Lung (tissue), 11 donors: ENCODE measurements at regions not wholly inside any gene's neighbourhood (a gene's known extent, or its start where the extent isn't known, plus 50 kb on each side); places are given as distances from the start of the nearest gene placed in this dataset.
"Not testable (repeated sequence)": the region's sequence is repeated elsewhere in the genome, so short reads cannot be mapped to it uniquely, and the experiment has no call there.

Experiments used
- ATAC-seq: fragments of 200-7000 bp; cut with Tn5 transposase; one replicate; pipeline ENCODE4 v1.9.1; 2020; ENCODE audit warnings: moderate number of reproducible peaks; ENCODE audit not compliant: insufficient read depth, low FRiP score
- DNase-seq, 3 donors: peaks; one replicate each; pipeline ENCODE4 v3.0.0-alpha.2; 2013 to 2017
- H3K27ac ChIP-seq, 2 donors: one replicate each; pipeline ENCODE4 v1.5.1; 2013; ENCODE audit warnings: mild to moderate bottlenecking in 2 of 2, moderate library complexity in 2 of 2, control low read depth in 1 of 2, inconsistent platforms in 1 of 2, low read depth in 1 of 2, low read length in 1 of 2
- H3K27me3 ChIP-seq, 3 donors: one replicate each; pipeline ENCODE4 v1.5.1; 2013; ENCODE audit warnings: low read length in 2 of 3; ENCODE audit not compliant: control insufficient read depth in 3 of 3, insufficient read depth in 3 of 3
- H3K36me3 ChIP-seq, 4 donors: one replicate each; pipeline ENCODE4 v1.5.1; 2013; ENCODE audit warnings: low read length in 4 of 4, mild to moderate bottlenecking in 1 of 4, moderate library complexity in 1 of 4; ENCODE audit not compliant: control insufficient read depth in 4 of 4, insufficient read depth in 4 of 4
- H3K4me1 ChIP-seq, 5 donors: one replicate each; pipeline ENCODE4 v1.5.1; 2013; ENCODE audit warnings: low read length in 5 of 5, mild to moderate bottlenecking in 2 of 5, moderate library complexity in 1 of 5; ENCODE audit not compliant: control insufficient read depth in 5 of 5, insufficient read depth in 5 of 5
- H3K4me3 ChIP-seq: one replicate; pipeline ENCODE4 v1.5.1; 2013; ENCODE audit warnings: mild to moderate bottlenecking, control low read depth, moderate library complexity
- H3K9ac ChIP-seq, 2 donors: one replicate each; pipeline ENCODE4 v1.5.1; 2013; ENCODE audit warnings: low read length in 2 of 2, control low read depth in 1 of 2; ENCODE audit not compliant: insufficient read depth in 1 of 2
- H3K9me3 ChIP-seq, 4 donors: one replicate each; pipeline ENCODE4 v1.5.1; 2013; ENCODE audit warnings: low read length in 3 of 4, mild to moderate bottlenecking in 1 of 4, moderate library complexity in 1 of 4; ENCODE audit not compliant: control insufficient read depth in 4 of 4, insufficient read depth in 3 of 4
- WGBS, 2 donors: extraction: QIAGEN DNeasy Blood & Tissue Kit; methylation state at CpG; one replicate each; pipeline ENCODE4 v1.1.7; 2013; 5-methylcytosine and 5-hydroxymethylcytosine counted together
- TF ChIP-seq, protein P1 (sequence below): IDR thresholded peaks from 2 replicates; pipeline ENCODE4 v1.5.1; 2012; ENCODE audit warnings: mild to moderate bottlenecking; ENCODE audit errors: control extremely low read depth, extremely low read depth
- donor health status: control.
- donor health status: control.
- donor health status: Bipolar disorder and iron deficiency.
- donor health status: healthy.
- donor health status: DM: yes; HTN: yes; CAD: no.

DNA sequence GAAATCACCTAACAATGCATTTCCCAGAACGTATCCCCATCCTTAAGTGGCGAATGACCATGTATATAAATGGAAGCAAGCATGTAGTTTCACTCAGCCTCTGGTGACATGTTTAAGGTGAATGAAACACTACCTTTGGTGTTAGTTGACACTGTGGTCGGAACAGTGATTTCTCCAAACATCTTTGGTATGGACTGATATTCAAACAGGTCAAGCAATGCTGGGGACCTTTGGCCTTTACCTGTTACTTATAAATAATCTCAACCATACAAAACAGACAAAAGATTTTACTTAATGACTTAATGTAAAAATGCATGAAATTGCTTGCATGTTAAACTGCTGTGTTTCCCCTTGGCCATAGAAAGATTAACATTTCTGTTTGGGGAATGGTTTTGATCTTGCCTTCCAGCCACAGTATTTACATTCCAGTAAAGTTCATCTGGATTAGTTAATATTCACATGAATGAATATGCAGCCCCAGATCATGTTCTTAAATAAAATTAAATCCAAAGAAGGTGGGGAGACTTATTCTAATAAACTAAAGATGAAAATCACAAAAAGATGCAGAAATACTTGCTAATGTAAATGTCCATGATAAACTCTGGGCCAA is 74.4 kb upstream of the HES1 start:
- H3K9ac ChIP-seq, result no peak overlapping the region
- H3K36me3 ChIP-seq, result no peaks in the 10 kb centered on the region
- H3K27me3 ChIP-seq, result no peaks in the 10 kb centered on the region
- TF ChIP-seq, protein P1, sequence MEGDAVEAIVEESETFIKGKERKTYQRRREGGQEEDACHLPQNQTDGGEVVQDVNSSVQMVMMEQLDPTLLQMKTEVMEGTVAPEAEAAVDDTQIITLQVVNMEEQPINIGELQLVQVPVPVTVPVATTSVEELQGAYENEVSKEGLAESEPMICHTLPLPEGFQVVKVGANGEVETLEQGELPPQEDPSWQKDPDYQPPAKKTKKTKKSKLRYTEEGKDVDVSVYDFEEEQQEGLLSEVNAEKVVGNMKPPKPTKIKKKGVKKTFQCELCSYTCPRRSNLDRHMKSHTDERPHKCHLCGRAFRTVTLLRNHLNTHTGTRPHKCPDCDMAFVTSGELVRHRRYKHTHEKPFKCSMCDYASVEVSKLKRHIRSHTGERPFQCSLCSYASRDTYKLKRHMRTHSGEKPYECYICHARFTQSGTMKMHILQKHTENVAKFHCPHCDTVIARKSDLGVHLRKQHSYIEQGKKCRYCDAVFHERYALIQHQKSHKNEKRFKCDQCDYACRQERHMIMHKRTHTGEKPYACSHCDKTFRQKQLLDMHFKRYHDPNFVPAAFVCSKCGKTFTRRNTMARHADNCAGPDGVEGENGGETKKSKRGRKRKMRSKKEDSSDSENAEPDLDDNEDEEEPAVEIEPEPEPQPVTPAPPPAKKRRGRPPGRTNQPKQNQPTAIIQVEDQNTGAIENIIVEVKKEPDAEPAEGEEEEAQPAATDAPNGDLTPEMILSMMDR, result no peak
- H3K4me1 ChIP-seq, result peaks cover 0 to 5% (median 0%) of the 10 kb centered on the region in 5 donors
- 91 to 92% methylated on average over 3 of the region's 3 CpGs for WGBS, 2 donors
- ATAC-seq, result no peak
- H3K9me3 ChIP-seq, result no peaks in the 10 kb centered on the region
- H3K4me3 ChIP-seq, result no peak overlapping the region
- no peak overlapping the region for H3K27ac ChIP-seq
- no peak for DNase-seq

- WGBS, 2 donors, result 73 to 77% methylated on average over 3 of the region's 3 CpGs
- H3K9me3 ChIP-seq, result no peaks in the 10 kb centered on the region
- DNase-seq (no peak), ATAC-seq (no peak)
- peaks cover 0 to 2% (median 0%) of the 10 kb centered on the region in 5 donors for H3K4me1 ChIP-seq
- no peak overlapping the region for H3K27ac ChIP-seq
- no peaks in the 10 kb centered on the region for H3K36me3 ChIP-seq
- TF ChIP-seq, protein P1, result no peak
- H3K27me3 ChIP-seq, result no peaks in the 10 kb centered on the region
- H3K4me3 ChIP-seq, result no peak overlapping the region
- no peak overlapping the region for H3K9ac ChIP-seq
Observed at GRCh38 chr3:194062830-194063229, 73.1 kb upstream of the HES1 start.

- TF ChIP-seq, protein P1, result no peak
Observed at GRCh38 chr3:194064380-194065332, 71.3 kb upstream of the HES1 start.

DNA sequence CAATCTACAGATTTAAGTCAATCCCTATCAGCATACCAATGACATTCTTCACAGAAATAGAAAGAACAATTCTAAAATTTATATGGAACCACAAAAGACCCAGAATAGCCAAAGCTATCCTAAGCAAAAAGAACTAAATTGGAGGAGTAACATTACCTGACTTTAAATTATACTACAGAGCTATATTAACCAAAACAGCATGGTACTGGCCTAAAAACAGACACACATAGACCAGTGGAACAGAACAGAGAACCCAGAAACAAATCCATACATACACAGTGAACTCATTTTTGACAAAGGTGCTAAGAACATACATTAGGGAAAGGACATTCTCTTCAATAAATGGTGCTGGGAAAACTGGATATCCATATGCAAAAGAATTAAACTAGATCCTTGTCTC is 68.6 kb upstream of the HES1 start:
- H3K9ac ChIP-seq, H3K27ac ChIP-seq, DNase-seq, H3K36me3 ChIP-seq, H3K9me3 ChIP-seq, H3K27me3 ChIP-seq, H3K4me3 ChIP-seq, ATAC-seq: not testable (repeated sequence)
- peaks cover 0 to 19% (median 6%) of the 10 kb centered on the region in 5 donors for H3K4me1 ChIP-seq

More at GRCh38 chr3:194064380-194065332, 71.3 kb upstream of the HES1 start:
- peak in 1 of 3 donors; percentile 26 for DNase-seq
- no peak overlapping the region for H3K4me3 ChIP-seq
- no peaks in the 10 kb centered on the region for H3K4me1 ChIP-seq
- no peaks in the 10 kb centered on the region for H3K36me3 ChIP-seq
- no peak overlapping the region for H3K9ac ChIP-seq
- WGBS, 2 donors, result 84 to 87% methylated on average over 8 of the region's 8 CpGs
- H3K9me3 ChIP-seq, result no peaks in the 10 kb centered on the region
- no peak overlapping the region for H3K27ac ChIP-seq
- no peak for ATAC-seq
- no peaks in the 10 kb centered on the region for H3K27me3 ChIP-seq
